ENCODE measurements at regions not wholly inside any gene's neighbourhood (a gene's known extent, or its start where the extent isn't known, plus 50 kb on each side); places are given as distances from the start of the nearest gene placed in this dataset.

GRCh38 chr22:27502327-27502726, 299.2 kb downstream of the MN1 start:
- TF ChIP-seq POLR2A (IDR thresholded peaks at IDR 0.05): no peak
- no peak for TF ChIP-seq POLR2AphosphoS5 (IDR thresholded peaks at IDR 0.05; ENCODE audit: insufficient read depth in 1 of 2, low read depth in 1 of 2)
- no peak for TF ChIP-seq CTCF (IDR thresholded peaks at IDR 0.05)
- no peak overlapping the region for H3K4me3 ChIP-seq
- no peaks in the 10 kb centered on the region for H3K27me3 ChIP-seq
- intact Hi-C loops (cut with DNase I): no loop called here
- no peaks in the 10 kb centered on the region for H3K9me3 ChIP-seq
- H3K27ac ChIP-seq: no peak overlapping the region
- no peaks in the 10 kb centered on the region for H3K36me3 ChIP-seq
- no peaks in the 10 kb centered on the region for H3K4me1 ChIP-seq
- no peak for DNase-seq (ENCODE audit: extremely low spot score in 2 of 2)

GRCh38 chr22:27504360-27505253, 296.9 kb downstream of the MN1 start:
- H3K9me3 ChIP-seq: no peaks in the 10 kb centered on the region
- no peak for DNase-seq (ENCODE audit: extremely low spot score in 2 of 2)
- no peak overlapping the region for H3K27ac ChIP-seq
- TF ChIP-seq CTCF (IDR thresholded peaks at IDR 0.05) (no peak), POLR2A (IDR thresholded peaks at IDR 0.05) (no peak), POLR2AphosphoS5 (IDR thresholded peaks at IDR 0.05; ENCODE audit: insufficient read depth in 1 of 2, low read depth in 1 of 2) (no peak)
- no peak overlapping the region for H3K4me3 ChIP-seq
- no peaks in the 10 kb centered on the region for H3K36me3 ChIP-seq
- H3K27me3 ChIP-seq: no peaks in the 10 kb centered on the region
- H3K4me1 ChIP-seq: no peaks in the 10 kb centered on the region
- intact Hi-C loops (cut with DNase I): no loop called here

- H3K27ac ChIP-seq: no peak overlapping the region
- H3K4me1 ChIP-seq: no peaks in the 10 kb centered on the region
- H3K27me3 ChIP-seq: no peaks in the 10 kb centered on the region
- H3K4me3 ChIP-seq: no peak overlapping the region
- no peak for DNase-seq (ENCODE audit: extremely low spot score in 2 of 2)
- intact Hi-C loops (cut with DNase I): no loop called here
- H3K36me3 ChIP-seq: no peaks in the 10 kb centered on the region
- no peaks in the 10 kb centered on the region for H3K9me3 ChIP-seq
- TF ChIP-seq CTCF (IDR thresholded peaks at IDR 0.05) (no peak), POLR2AphosphoS5 (IDR thresholded peaks at IDR 0.05; ENCODE audit: insufficient read depth in 1 of 2, low read depth in 1 of 2) (no peak), POLR2A (IDR thresholded peaks at IDR 0.05) (no peak)
These were observed 294.4 kb downstream of the MN1 start for GRCh38 chr22:27507111-27507611.

GRCh38 chr22:27507935-27508526, 293.5 kb downstream of the MN1 start:
- TF ChIP-seq CTCF (IDR thresholded peaks at IDR 0.05) (no peak), POLR2AphosphoS5 (IDR thresholded peaks at IDR 0.05; ENCODE audit: insufficient read depth in 1 of 2, low read depth in 1 of 2) (no peak), POLR2A (IDR thresholded peaks at IDR 0.05) (no peak)
- H3K9me3 ChIP-seq: no peaks in the 10 kb centered on the region
- intact Hi-C loops (cut with DNase I): no loop called here
- no peak for DNase-seq (ENCODE audit: extremely low spot score in 2 of 2)
- no peaks in the 10 kb centered on the region for H3K27me3 ChIP-seq
- no peak overlapping the region for H3K4me3 ChIP-seq
- no peaks in the 10 kb centered on the region for H3K36me3 ChIP-seq
- H3K27ac ChIP-seq: no peak overlapping the region
- no peaks in the 10 kb centered on the region for H3K4me1 ChIP-seq

All from vagina (tissue), 2 donors.